ENCODE measurements at regions not wholly inside any gene's neighbourhood (a gene's known extent, or its start where the extent isn't known, plus 50 kb on each side); places are given as distances from the start of the nearest gene placed in this dataset.

DNA sequence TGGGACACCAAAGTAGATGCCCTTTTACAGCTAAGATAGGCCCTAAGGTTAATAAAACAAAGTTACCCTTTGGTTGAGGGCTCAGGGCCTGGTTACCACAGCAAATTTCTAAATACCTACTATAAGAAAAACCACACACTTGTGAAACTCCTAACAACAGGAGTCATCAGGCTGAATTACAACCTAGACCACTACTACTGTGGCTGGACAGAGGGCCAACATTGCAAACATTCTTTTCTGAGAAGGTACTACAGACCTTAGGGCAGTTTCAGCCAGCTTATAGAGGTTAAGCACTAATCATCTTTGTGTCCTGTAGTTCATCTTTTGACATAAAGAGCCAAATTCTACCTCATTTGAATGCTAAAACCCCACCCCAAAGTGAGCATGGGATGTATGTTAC, 504.0 kb downstream of the RAPGEF2 start:
- no peak for TF ChIP-seq POLR2AphosphoS5 (IDR thresholded peaks at IDR 0.05; ENCODE audit: borderline replicate concordance, low read depth, low read length)
- TF ChIP-seq EZH2 (IDR thresholded peaks at IDR 0.05): no peak
